Thyroid gland (tissue), 4 donors: ENCODE measurements at regions not wholly inside any gene's neighbourhood (a gene's known extent, or its start where the extent isn't known, plus 50 kb on each side); places are given as distances from the start of the nearest gene placed in this dataset.

Source experiments
- POLR2A ChIP-seq, 2 donors: fragments of 450-650 bp; IDR thresholded peaks; one replicate each; pipeline ENCODE4 v1.6.1; 2017; ENCODE audit warnings: antibody characterized with exemption in 2 of 2, mild to moderate bottlenecking in 2 of 2, moderate library complexity in 1 of 2
- TF ChIP-seq, protein P1 (sequence below), 6 experiments: fragments of 200-600 bp in 3 of 6; fragments of 450-650 bp in 3 of 6; sonication (generic) in 3 of 6; IDR thresholded peaks; one replicate each; pipeline ENCODE4 v1.5.1; 2016 to 2019; ENCODE audit warnings: antibody characterized with exemption in 6 of 6, mild to moderate bottlenecking in 2 of 6, inconsistent platforms in 1 of 6, moderate library complexity in 1 of 6

DNA sequence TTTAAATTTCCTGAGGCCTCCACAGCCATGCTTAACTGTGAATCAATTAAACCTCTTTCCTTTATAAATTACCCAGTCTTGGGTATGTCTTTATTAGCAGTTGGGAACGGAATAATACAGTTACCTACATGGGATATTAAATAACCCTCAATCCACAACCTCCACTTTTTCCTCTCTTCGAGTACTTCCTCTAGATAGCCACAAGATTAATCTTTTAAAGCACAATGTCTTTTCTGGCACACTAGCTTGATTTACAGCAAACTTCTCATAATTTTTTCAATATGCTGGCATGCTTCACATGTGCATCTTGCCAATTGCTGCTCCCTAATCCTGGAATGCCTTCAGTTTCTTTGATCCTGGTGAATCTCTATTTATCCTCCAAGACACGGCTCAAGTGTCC, 92.2 kb downstream of the P2RY1 start:
- TF ChIP-seq, protein P1, sequence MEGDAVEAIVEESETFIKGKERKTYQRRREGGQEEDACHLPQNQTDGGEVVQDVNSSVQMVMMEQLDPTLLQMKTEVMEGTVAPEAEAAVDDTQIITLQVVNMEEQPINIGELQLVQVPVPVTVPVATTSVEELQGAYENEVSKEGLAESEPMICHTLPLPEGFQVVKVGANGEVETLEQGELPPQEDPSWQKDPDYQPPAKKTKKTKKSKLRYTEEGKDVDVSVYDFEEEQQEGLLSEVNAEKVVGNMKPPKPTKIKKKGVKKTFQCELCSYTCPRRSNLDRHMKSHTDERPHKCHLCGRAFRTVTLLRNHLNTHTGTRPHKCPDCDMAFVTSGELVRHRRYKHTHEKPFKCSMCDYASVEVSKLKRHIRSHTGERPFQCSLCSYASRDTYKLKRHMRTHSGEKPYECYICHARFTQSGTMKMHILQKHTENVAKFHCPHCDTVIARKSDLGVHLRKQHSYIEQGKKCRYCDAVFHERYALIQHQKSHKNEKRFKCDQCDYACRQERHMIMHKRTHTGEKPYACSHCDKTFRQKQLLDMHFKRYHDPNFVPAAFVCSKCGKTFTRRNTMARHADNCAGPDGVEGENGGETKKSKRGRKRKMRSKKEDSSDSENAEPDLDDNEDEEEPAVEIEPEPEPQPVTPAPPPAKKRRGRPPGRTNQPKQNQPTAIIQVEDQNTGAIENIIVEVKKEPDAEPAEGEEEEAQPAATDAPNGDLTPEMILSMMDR (IDR thresholded peaks at IDR 0.05) = no peak
- TF ChIP-seq POLR2A (IDR thresholded peaks at IDR 0.05) = no peak
